Loucy (cell line): ENCODE measurements at regions not wholly inside any gene's neighbourhood (a gene's known extent, or its start where the extent isn't known, plus 50 kb on each side); places are given as distances from the start of the nearest gene placed in this dataset.

Source experiments
- H2AFZ ChIP-seq: fragments of 200-600 bp; sonication (generic); 2 replicates; pipeline ENCODE4 v1.6.0; 2016; ENCODE audit warnings: antibody characterized with exemption, mild to moderate bottlenecking, low read length, moderate library complexity
- H3F3A ChIP-seq: fragments of 200-600 bp; 2 replicates; pipeline ENCODE4 v1.6.0; 2016; ENCODE audit warnings: antibody characterized with exemption, low read depth, mild to moderate bottlenecking
- H3K27me3 ChIP-seq: fragments of 200-600 bp; sonication (generic); 2 replicates; pipeline ENCODE4 v1.6.1; 2014; ENCODE audit warnings: low read length, mild to moderate bottlenecking; ENCODE audit not compliant: insufficient read depth, poor library complexity, severe bottlenecking
- H3K36me3 ChIP-seq: fragments of 200-600 bp; sonication (generic); 2 replicates; pipeline ENCODE4 v1.6.1; 2016; ENCODE audit warnings: low read length; ENCODE audit not compliant: insufficient read depth
- H3K4me1 ChIP-seq: fragments of 200-600 bp; sonication (generic); 2 replicates; pipeline ENCODE4 v1.5.1; 2014; ENCODE audit warnings: low read length, mild to moderate bottlenecking; ENCODE audit not compliant: insufficient read depth, poor library complexity, severe bottlenecking
- H3K4me2 ChIP-seq: fragments of 200-600 bp; sonication (generic); 2 replicates; pipeline ENCODE4 v1.6.0; 2014; ENCODE audit warnings: antibody characterized with exemption, low read length, low read depth, mild to moderate bottlenecking; ENCODE audit not compliant: poor library complexity, severe bottlenecking
- H3K4me3 ChIP-seq: fragments of 200-600 bp; sonication (generic); 2 replicates; pipeline ENCODE4 v1.5.1; 2014; ENCODE audit warnings: low read length, mild to moderate bottlenecking, mixed read lengths; ENCODE audit not compliant: poor library complexity, severe bottlenecking
- H3K79me2 ChIP-seq: fragments of 200-600 bp; sonication (generic); 2 replicates; pipeline ENCODE4 v1.6.1; 2014; ENCODE audit warnings: low read length; ENCODE audit not compliant: insufficient read depth
- H3K9ac ChIP-seq: fragments of 200-600 bp; sonication (generic); 2 replicates; pipeline ENCODE4 v1.6.0; 2014; ENCODE audit warnings: mild to moderate bottlenecking, low read depth, low read length, moderate library complexity; ENCODE audit not compliant: poor library complexity, severe bottlenecking
- H3K9me2 ChIP-seq: fragments of 200-600 bp; sonication (generic); replicated peaks from 2 replicates; pipeline ENCODE4 v1.6.1; 2016; ENCODE audit warnings: low read depth, low read length, mixed read lengths
- H3K9me3 ChIP-seq: fragments of 200-600 bp; sonication (generic); 2 replicates; pipeline ENCODE4 v1.6.1; 2014; ENCODE audit warnings: mild to moderate bottlenecking, antibody characterized with exemption, low read length, low read depth; ENCODE audit not compliant: insufficient read depth
- H4K20me1 ChIP-seq: fragments of 200-600 bp; sonication (generic); 2 replicates; pipeline ENCODE4 v1.6.0; 2014; ENCODE audit warnings: antibody characterized with exemption, low read length, mild to moderate bottlenecking; ENCODE audit not compliant: insufficient read depth, poor library complexity, severe bottlenecking
- EZH2phosphoT487 ChIP-seq: fragments of 200-600 bp; IDR thresholded peaks from 2 replicates; pipeline ENCODE4 v1.6.1; 2018; ENCODE audit warnings: antibody characterized with exemption, mild to moderate bottlenecking, moderate library complexity, borderline replicate concordance
- TF ChIP-seq, protein P1 (sequence below): fragments of 200-600 bp; sonication (generic); conservative IDR thresholded peaks from 2 replicates; pipeline ENCODE4 v1.5.1; 2014; ENCODE audit warnings: mild to moderate bottlenecking, antibody characterized with exemption, low read length

GRCh38 chr7:94145602-94146001 is 141.4 kb upstream of the BET1 start:
- TF ChIP-seq, protein P1, sequence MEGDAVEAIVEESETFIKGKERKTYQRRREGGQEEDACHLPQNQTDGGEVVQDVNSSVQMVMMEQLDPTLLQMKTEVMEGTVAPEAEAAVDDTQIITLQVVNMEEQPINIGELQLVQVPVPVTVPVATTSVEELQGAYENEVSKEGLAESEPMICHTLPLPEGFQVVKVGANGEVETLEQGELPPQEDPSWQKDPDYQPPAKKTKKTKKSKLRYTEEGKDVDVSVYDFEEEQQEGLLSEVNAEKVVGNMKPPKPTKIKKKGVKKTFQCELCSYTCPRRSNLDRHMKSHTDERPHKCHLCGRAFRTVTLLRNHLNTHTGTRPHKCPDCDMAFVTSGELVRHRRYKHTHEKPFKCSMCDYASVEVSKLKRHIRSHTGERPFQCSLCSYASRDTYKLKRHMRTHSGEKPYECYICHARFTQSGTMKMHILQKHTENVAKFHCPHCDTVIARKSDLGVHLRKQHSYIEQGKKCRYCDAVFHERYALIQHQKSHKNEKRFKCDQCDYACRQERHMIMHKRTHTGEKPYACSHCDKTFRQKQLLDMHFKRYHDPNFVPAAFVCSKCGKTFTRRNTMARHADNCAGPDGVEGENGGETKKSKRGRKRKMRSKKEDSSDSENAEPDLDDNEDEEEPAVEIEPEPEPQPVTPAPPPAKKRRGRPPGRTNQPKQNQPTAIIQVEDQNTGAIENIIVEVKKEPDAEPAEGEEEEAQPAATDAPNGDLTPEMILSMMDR, result no peak
- TF ChIP-seq EZH2phosphoT487, result no peak
- H3K79me2 ChIP-seq, result no peaks in the 10 kb centered on the region
- H3F3A ChIP-seq, result no peaks in the 10 kb centered on the region
- H2AFZ ChIP-seq, result no peak overlapping the region
- no peak overlapping the region for H3K4me3 ChIP-seq
- no peaks in the 10 kb centered on the region for H3K27me3 ChIP-seq
- no peaks in the 10 kb centered on the region for H3K9me2 ChIP-seq
- H3K4me1 ChIP-seq, result no peaks in the 10 kb centered on the region
- H3K4me2 ChIP-seq, result no peak overlapping the region
- no peaks in the 10 kb centered on the region for H4K20me1 ChIP-seq
- H3K9me3 ChIP-seq, result no peaks in the 10 kb centered on the region
- no peak overlapping the region for H3K9ac ChIP-seq
- H3K36me3 ChIP-seq, result no peaks in the 10 kb centered on the region

- H4K20me1 ChIP-seq, result no peaks in the 10 kb centered on the region
- no peak for TF ChIP-seq EZH2phosphoT487
- TF ChIP-seq, protein P1, result no peak
Observed at GRCh38 chr7:94146408-94146807, 142.3 kb upstream of the BET1 start.

GRCh38 chr7:94149789-94150545 is 145.8 kb upstream of the BET1 start:
- Histone ChIP-seq H3K36me3 (no peaks in the 10 kb centered on the region), H3K79me2 (no peaks in the 10 kb centered on the region), H3K4me3 (no peak overlapping the region), H3K9me3 (no peaks in the 10 kb centered on the region), H3K4me2 (no peak overlapping the region), H3K27me3 (no peaks in the 10 kb centered on the region), H3K9ac (no peak overlapping the region), H3F3A (no peaks in the 10 kb centered on the region), H3K9me2 (no peaks in the 10 kb centered on the region), H2AFZ (no peak overlapping the region), H4K20me1 (no peaks in the 10 kb centered on the region), H3K4me1 (no peaks in the 10 kb centered on the region)
- TF ChIP-seq EZH2phosphoT487, result no peak
- TF ChIP-seq, protein P1, result no peak

More at GRCh38 chr7:94146408-94146807, 142.3 kb upstream of the BET1 start:
- H3K9me3 ChIP-seq, result no peaks in the 10 kb centered on the region
- no peak overlapping the region for H3K4me2 ChIP-seq
- H3K27me3 ChIP-seq, result no peaks in the 10 kb centered on the region
- H3K9ac ChIP-seq, result no peak overlapping the region
- H3K4me3 ChIP-seq, result no peak overlapping the region
- H3K4me1 ChIP-seq, result no peaks in the 10 kb centered on the region
- no peaks in the 10 kb centered on the region for H3K79me2 ChIP-seq
- no peaks in the 10 kb centered on the region for H3K36me3 ChIP-seq
- no peaks in the 10 kb centered on the region for H3F3A ChIP-seq
- no peak overlapping the region for H2AFZ ChIP-seq
- H3K9me2 ChIP-seq, result no peaks in the 10 kb centered on the region
